ENCODE measurements at regions not wholly inside any gene's neighbourhood (a gene's known extent, or its start where the extent isn't known, plus 50 kb on each side); places are given as distances from the start of the nearest gene placed in this dataset.

DNA sequence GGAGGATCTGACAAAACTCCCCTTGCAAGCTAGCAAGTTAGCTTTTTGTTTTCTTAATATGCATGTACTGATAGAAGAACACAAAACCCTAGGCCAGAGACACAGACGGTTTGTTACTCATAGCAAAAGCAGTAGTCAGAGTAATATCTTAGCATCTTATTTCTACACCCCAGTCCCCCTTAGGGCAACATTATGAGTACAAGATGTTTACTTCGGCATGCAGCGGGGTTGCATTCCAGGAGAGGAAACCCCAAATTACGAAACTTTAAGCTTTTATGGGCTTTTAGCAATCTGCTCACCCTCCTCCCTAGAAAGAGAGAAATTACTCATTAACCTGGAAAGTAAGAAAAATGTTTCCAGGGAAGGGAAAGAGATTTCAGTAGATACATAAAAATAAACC is 1286.9 kb downstream of the EPHA7 start:
- TF ChIP-seq, protein P1, sequence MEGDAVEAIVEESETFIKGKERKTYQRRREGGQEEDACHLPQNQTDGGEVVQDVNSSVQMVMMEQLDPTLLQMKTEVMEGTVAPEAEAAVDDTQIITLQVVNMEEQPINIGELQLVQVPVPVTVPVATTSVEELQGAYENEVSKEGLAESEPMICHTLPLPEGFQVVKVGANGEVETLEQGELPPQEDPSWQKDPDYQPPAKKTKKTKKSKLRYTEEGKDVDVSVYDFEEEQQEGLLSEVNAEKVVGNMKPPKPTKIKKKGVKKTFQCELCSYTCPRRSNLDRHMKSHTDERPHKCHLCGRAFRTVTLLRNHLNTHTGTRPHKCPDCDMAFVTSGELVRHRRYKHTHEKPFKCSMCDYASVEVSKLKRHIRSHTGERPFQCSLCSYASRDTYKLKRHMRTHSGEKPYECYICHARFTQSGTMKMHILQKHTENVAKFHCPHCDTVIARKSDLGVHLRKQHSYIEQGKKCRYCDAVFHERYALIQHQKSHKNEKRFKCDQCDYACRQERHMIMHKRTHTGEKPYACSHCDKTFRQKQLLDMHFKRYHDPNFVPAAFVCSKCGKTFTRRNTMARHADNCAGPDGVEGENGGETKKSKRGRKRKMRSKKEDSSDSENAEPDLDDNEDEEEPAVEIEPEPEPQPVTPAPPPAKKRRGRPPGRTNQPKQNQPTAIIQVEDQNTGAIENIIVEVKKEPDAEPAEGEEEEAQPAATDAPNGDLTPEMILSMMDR (IDR thresholded peaks at IDR 0.05; ENCODE audit: low read depth, low read length, missing input control): no peak
- TF ChIP-seq, protein P2, sequence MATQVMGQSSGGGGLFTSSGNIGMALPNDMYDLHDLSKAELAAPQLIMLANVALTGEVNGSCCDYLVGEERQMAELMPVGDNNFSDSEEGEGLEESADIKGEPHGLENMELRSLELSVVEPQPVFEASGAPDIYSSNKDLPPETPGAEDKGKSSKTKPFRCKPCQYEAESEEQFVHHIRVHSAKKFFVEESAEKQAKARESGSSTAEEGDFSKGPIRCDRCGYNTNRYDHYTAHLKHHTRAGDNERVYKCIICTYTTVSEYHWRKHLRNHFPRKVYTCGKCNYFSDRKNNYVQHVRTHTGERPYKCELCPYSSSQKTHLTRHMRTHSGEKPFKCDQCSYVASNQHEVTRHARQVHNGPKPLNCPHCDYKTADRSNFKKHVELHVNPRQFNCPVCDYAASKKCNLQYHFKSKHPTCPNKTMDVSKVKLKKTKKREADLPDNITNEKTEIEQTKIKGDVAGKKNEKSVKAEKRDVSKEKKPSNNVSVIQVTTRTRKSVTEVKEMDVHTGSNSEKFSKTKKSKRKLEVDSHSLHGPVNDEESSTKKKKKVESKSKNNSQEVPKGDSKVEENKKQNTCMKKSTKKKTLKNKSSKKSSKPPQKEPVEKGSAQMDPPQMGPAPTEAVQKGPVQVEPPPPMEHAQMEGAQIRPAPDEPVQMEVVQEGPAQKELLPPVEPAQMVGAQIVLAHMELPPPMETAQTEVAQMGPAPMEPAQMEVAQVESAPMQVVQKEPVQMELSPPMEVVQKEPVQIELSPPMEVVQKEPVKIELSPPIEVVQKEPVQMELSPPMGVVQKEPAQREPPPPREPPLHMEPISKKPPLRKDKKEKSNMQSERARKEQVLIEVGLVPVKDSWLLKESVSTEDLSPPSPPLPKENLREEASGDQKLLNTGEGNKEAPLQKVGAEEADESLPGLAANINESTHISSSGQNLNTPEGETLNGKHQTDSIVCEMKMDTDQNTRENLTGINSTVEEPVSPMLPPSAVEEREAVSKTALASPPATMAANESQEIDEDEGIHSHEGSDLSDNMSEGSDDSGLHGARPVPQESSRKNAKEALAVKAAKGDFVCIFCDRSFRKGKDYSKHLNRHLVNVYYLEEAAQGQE (IDR thresholded peaks at IDR 0.05): no peak
- TF ChIP-seq HNF4A (conservative IDR thresholded peaks at IDR 0.05): no peak
- no peak for TF ChIP-seq GABPA (IDR thresholded peaks at IDR 0.05 in 1 of 2, conservative IDR thresholded peaks at IDR 0.05 in 1 of 2)
- TF ChIP-seq RAD21 (IDR thresholded peaks at IDR 0.05): no peak
- TF ChIP-seq JUND (IDR thresholded peaks at IDR 0.05): no peak
- TF ChIP-seq, protein P3, sequence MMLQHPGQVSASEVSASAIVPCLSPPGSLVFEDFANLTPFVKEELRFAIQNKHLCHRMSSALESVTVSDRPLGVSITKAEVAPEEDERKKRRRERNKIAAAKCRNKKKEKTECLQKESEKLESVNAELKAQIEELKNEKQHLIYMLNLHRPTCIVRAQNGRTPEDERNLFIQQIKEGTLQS (IDR thresholded peaks at IDR 0.05): no peak
- no peak for TF ChIP-seq SP1 (IDR thresholded peaks at IDR 0.05)

All from liver (tissue), 3 donors.